GM18499 (cell line): ENCODE measurements at regions not wholly inside any gene's neighbourhood (a gene's known extent, or its start where the extent isn't known, plus 50 kb on each side); places are given as distances from the start of the nearest gene placed in this dataset.
"Not testable (repeated sequence)": the region's sequence is repeated elsewhere in the genome, so short reads cannot be mapped to it uniquely, and the experiment has no call there.

Source experiments
- ATAC-seq: cut with Tn5 transposase; IDR thresholded peaks from one replicate; pipeline ENCODE4 v1.9.1; 2021; ENCODE audit warnings: moderate number of reproducible peaks; ENCODE audit not compliant: insufficient read depth, unreplicated experiment

GRCh38 chr6:106731144-106731842 is 101.9 kb downstream of the QRSL1 start:
- ATAC-seq = no peak

GRCh38 chr6:106730718-106731117 is 101.3 kb downstream of the QRSL1 start:
- no peak for ATAC-seq

GRCh38 chr6:106730264-106730663 is 100.9 kb downstream of the QRSL1 start:
- no peak for ATAC-seq

GRCh38 chr6:106729841-106730240 is 100.5 kb downstream of the QRSL1 start:
- ATAC-seq = no peak

- no peak for ATAC-seq
These were observed 99.0 kb downstream of the QRSL1 start for GRCh38 chr6:106728296-106728870.

- no peak for ATAC-seq
These were observed 98.2 kb downstream of the QRSL1 start for GRCh38 chr6:106727480-106728149.

- ATAC-seq = no peak
These were observed 95.5 kb downstream of the QRSL1 start for GRCh38 chr6:106724848-106725247.

- ATAC-seq = no peak
These were observed 95.0 kb downstream of the QRSL1 start for GRCh38 chr6:106724337-106724736.

- not testable (repeated sequence) for ATAC-seq
These were observed 94.0 kb downstream of the QRSL1 start for GRCh38 chr6:106723419-106723818.

- not testable (repeated sequence) for ATAC-seq
These were observed 91.8 kb downstream of the QRSL1 start for GRCh38 chr6:106721189-106721588.
